Fibroblast of lung (primary cell): ENCODE measurements at regions not wholly inside any gene's neighbourhood (a gene's known extent, or its start where the extent isn't known, plus 50 kb on each side); places are given as distances from the start of the nearest gene placed in this dataset.

Experiments used
- DNase-seq, 2 donors: peaks; one replicate each; pipeline versions ENCODE4 v3.0.0 to v3.0.0-alpha.2; 2010; ENCODE audit warnings: low read depth in 2 of 2
- H2AFZ ChIP-seq: 2 replicates; pipeline ENCODE4 v1.5.1; 2012; ENCODE audit warnings: low read length, control low read depth, inconsistent platforms
- H3K27ac ChIP-seq: 2 replicates; pipeline ENCODE4 v1.5.1; 2011; ENCODE audit warnings: low read length, control low read depth; ENCODE audit not compliant: insufficient read depth
- H3K27me3 ChIP-seq: 2 replicates; pipeline ENCODE4 v1.5.1; 2011; ENCODE audit warnings: mild to moderate bottlenecking, low read length; ENCODE audit not compliant: control insufficient read depth, insufficient read depth
- H3K36me3 ChIP-seq: 2 replicates; pipeline ENCODE4 v1.5.1; 2011; ENCODE audit warnings: low read length; ENCODE audit not compliant: control insufficient read depth, insufficient read depth
- H3K4me1 ChIP-seq: 2 replicates; pipeline ENCODE4 v1.5.1; 2011; ENCODE audit warnings: low read length; ENCODE audit not compliant: control insufficient read depth, insufficient read depth; ENCODE audit errors: extremely low read depth
- H3K4me2 ChIP-seq: 2 replicates; pipeline ENCODE4 v1.5.1; 2011; ENCODE audit warnings: low read length, control low read depth; ENCODE audit not compliant: insufficient read depth; ENCODE audit errors: extremely low read depth
- H3K4me3 ChIP-seq, 4 experiments: fragments of 200-600 bp in 1 of 4; sonication (generic) in 1 of 4; replicated peaks in 1 of 4; 2 replicates each; pipeline ENCODE4 v1.5.1; 2011 to 2016; ENCODE audit warnings: low read length in 4 of 4, low read depth in 3 of 4, mild to moderate bottlenecking in 3 of 4, control low read depth in 2 of 4, inconsistent platforms in 1 of 4, mixed read lengths in 1 of 4; ENCODE audit not compliant: insufficient read depth in 1 of 4; ENCODE audit errors: control extremely low read depth in 1 of 4
- H3K79me2 ChIP-seq: 2 replicates; pipeline ENCODE4 v1.5.1; 2012; ENCODE audit warnings: mild to moderate bottlenecking, low read length, inconsistent platforms; ENCODE audit not compliant: control insufficient read depth, insufficient read depth
- H3K9ac ChIP-seq: 2 replicates; pipeline ENCODE4 v1.5.1; 2011; ENCODE audit warnings: mild to moderate bottlenecking, low read length, control low read depth; ENCODE audit not compliant: insufficient read depth
- H3K9me3 ChIP-seq: 2 replicates; pipeline ENCODE4 v1.5.1; 2012; ENCODE audit warnings: low read depth, low read length; ENCODE audit not compliant: control insufficient read depth, insufficient read depth
- H4K20me1 ChIP-seq: 2 replicates; pipeline ENCODE4 v1.5.1; 2011; ENCODE audit warnings: low read length; ENCODE audit not compliant: control insufficient read depth, insufficient read depth; ENCODE audit errors: extremely low read depth
- CTCF ChIP-seq, 2 donors: IDR thresholded peaks in 1 of 2; conservative IDR thresholded peaks in 1 of 2; 1 replicate in 1 of 2; 2 replicates in 1 of 2; pipeline ENCODE4 v1.5.1; 2011 to 2012; ENCODE audit warnings: low read length in 2 of 2, control low read depth in 1 of 2, inconsistent platforms in 1 of 2, low read depth in 1 of 2, mild to moderate bottlenecking in 1 of 2
- EZH2 ChIP-seq: IDR thresholded peaks from 2 replicates; pipeline ENCODE4 v1.5.1; 2012; ENCODE audit warnings: low read length, control low read depth, mild to moderate bottlenecking; ENCODE audit errors: missing control alignments

- H3K9me3 ChIP-seq, result no peaks in the 10 kb centered on the region
- H3K4me2 ChIP-seq, result no peak overlapping the region
- no peak for TF ChIP-seq EZH2
- TF ChIP-seq CTCF (conservative IDR thresholded peaks at IDR 0.05 in 1 of 2, IDR thresholded peaks at IDR 0.05 in 1 of 2; ENCODE audit: low read depth in 1 of 2, low read length in 2 of 2), result no peak
- no peak overlapping the region for H3K27ac ChIP-seq
- H3K36me3 ChIP-seq, result no peaks in the 10 kb centered on the region
- H3K4me3 ChIP-seq, result no peak overlapping the region
- H4K20me1 ChIP-seq, result no peaks in the 10 kb centered on the region
- peak in 1 of 2 donors; percentile 77 for DNase-seq
- H3K79me2 ChIP-seq, result no peaks in the 10 kb centered on the region
- no peak overlapping the region for H3K9ac ChIP-seq
- H2AFZ ChIP-seq, result no peak overlapping the region
- no peaks in the 10 kb centered on the region for H3K27me3 ChIP-seq
- no peaks in the 10 kb centered on the region for H3K4me1 ChIP-seq
Measured at GRCh38 chr2:183229386-183229785, 105.1 kb downstream of the NUP35 start.

GRCh38 chr2:183232161-183232865, 108.1 kb downstream of the NUP35 start:
- no peak overlapping the region for H3K4me2 ChIP-seq
- no peaks in the 10 kb centered on the region for H4K20me1 ChIP-seq
- TF ChIP-seq CTCF (conservative IDR thresholded peaks at IDR 0.05 in 1 of 2, IDR thresholded peaks at IDR 0.05 in 1 of 2; ENCODE audit: low read depth in 1 of 2, low read length in 2 of 2) (no peak), EZH2 (no peak)
- no peaks in the 10 kb centered on the region for H3K4me1 ChIP-seq
- no peaks in the 10 kb centered on the region for H3K27me3 ChIP-seq
- H3K79me2 ChIP-seq, result no peaks in the 10 kb centered on the region
- DNase-seq, result no peak
- H3K4me3 ChIP-seq, result no peak overlapping the region
- no peaks in the 10 kb centered on the region for H3K9me3 ChIP-seq
- no peak overlapping the region for H3K27ac ChIP-seq
- H3K9ac ChIP-seq, result no peak overlapping the region
- H3K36me3 ChIP-seq, result no peaks in the 10 kb centered on the region
- no peak overlapping the region for H2AFZ ChIP-seq

- peak; percentile 25 to 56 for DNase-seq
- TF ChIP-seq CTCF (conservative IDR thresholded peaks at IDR 0.05 in 1 of 2, IDR thresholded peaks at IDR 0.05 in 1 of 2; ENCODE audit: low read depth in 1 of 2, low read length in 2 of 2), result no peak
- TF ChIP-seq EZH2, result no peak
- Histone ChIP-seq H3K9ac (no peak overlapping the region), H2AFZ (no peak overlapping the region), H4K20me1 (no peaks in the 10 kb centered on the region), H3K4me2 (no peak overlapping the region), H3K4me1 (no peaks in the 10 kb centered on the region), H3K27ac (no peak overlapping the region), H3K27me3 (no peaks in the 10 kb centered on the region), H3K4me3 (no peak overlapping the region), H3K36me3 (no peaks in the 10 kb centered on the region), H3K79me2 (no peaks in the 10 kb centered on the region), H3K9me3 (no peaks in the 10 kb centered on the region)
Measured at GRCh38 chr2:183242937-183243336, 118.7 kb downstream of the NUP35 start.
